Activated naive CD4-positive, alpha-beta T cell treated with anti-CD3 and anti-CD28 coated beads, Interleukin-2, amount 50 U/mL, for 24 hours (primary cell): ENCODE measurements at regions not wholly inside any gene's neighbourhood (a gene's known extent, or its start where the extent isn't known, plus 50 kb on each side); places are given as distances from the start of the nearest gene placed in this dataset.
"Not testable (repeated sequence)": the region's sequence is repeated elsewhere in the genome, so short reads cannot be mapped to it uniquely, and the experiment has no call there.

Source experiments
- H3K27ac Mint-ChIP-seq: one replicate; pipeline ENCODE4 v1.8.0; 2021; ENCODE audit warnings: mild to moderate bottlenecking, mixed read lengths
- H3K27me3 Mint-ChIP-seq: one replicate; pipeline ENCODE4 v1.8.0; 2021; ENCODE audit warnings: mixed read lengths
- H3K36me3 Mint-ChIP-seq: one replicate; pipeline ENCODE4 v1.8.0; 2021; ENCODE audit warnings: mixed read lengths
- H3K4me1 Mint-ChIP-seq: one replicate; pipeline ENCODE4 v1.8.0; 2021; ENCODE audit warnings: mixed read lengths
- H3K4me3 Mint-ChIP-seq: one replicate; pipeline ENCODE4 v1.8.0; 2021; ENCODE audit warnings: mild to moderate bottlenecking, mixed read lengths
- H3K9me3 Mint-ChIP-seq: one replicate; pipeline ENCODE4 v1.8.0; 2021; ENCODE audit warnings: mixed read lengths

GRCh38 chr6:56870053-56870452, 84.9 kb upstream of the BEND6 start:
- not testable (repeated sequence) for H3K27ac Mint-ChIP-seq, H3K36me3 Mint-ChIP-seq, H3K4me1 Mint-ChIP-seq, H3K4me3 Mint-ChIP-seq, H3K9me3 Mint-ChIP-seq, H3K27me3 Mint-ChIP-seq

GRCh38 chr6:56869346-56869745, 85.6 kb upstream of the BEND6 start:
- H3K36me3 Mint-ChIP-seq: no peaks in the 10 kb centered on the region
- H3K4me1 Mint-ChIP-seq: no peaks in the 10 kb centered on the region
- no peak overlapping the region for H3K27ac Mint-ChIP-seq
- no peaks in the 10 kb centered on the region for H3K9me3 Mint-ChIP-seq
- H3K4me3 Mint-ChIP-seq: no peak overlapping the region
- H3K27me3 Mint-ChIP-seq: peaks cover 1% of the 10 kb centered on the region

GRCh38 chr6:56868687-56869086, 86.2 kb upstream of the BEND6 start:
- Mint-ChIP-seq H3K4me3 (no peak overlapping the region), H3K4me1 (no peaks in the 10 kb centered on the region), H3K36me3 (no peaks in the 10 kb centered on the region), H3K9me3 (no peaks in the 10 kb centered on the region), H3K27me3 (peaks cover 1% of the 10 kb centered on the region), H3K27ac (no peak overlapping the region)

- Mint-ChIP-seq H3K27ac (no peak overlapping the region), H3K4me3 (no peak overlapping the region), H3K27me3 (peaks cover 1% of the 10 kb centered on the region), H3K36me3 (no peaks in the 10 kb centered on the region), H3K4me1 (no peaks in the 10 kb centered on the region), H3K9me3 (no peaks in the 10 kb centered on the region)
These were observed 87.9 kb upstream of the BEND6 start for GRCh38 chr6:56866917-56867522.

- peaks cover 3% of the 10 kb centered on the region for H3K27me3 Mint-ChIP-seq
- no peaks in the 10 kb centered on the region for H3K36me3 Mint-ChIP-seq
- no peaks in the 10 kb centered on the region for H3K4me1 Mint-ChIP-seq
- no peaks in the 10 kb centered on the region for H3K9me3 Mint-ChIP-seq
- no peak overlapping the region for H3K27ac Mint-ChIP-seq
- H3K4me3 Mint-ChIP-seq: no peak overlapping the region
These were observed 89.6 kb upstream of the BEND6 start for GRCh38 chr6:56865081-56865875.

GRCh38 chr6:56864171-56864616, 90.7 kb upstream of the BEND6 start:
- Mint-ChIP-seq H3K27me3 (peaks cover 3% of the 10 kb centered on the region), H3K4me1 (no peaks in the 10 kb centered on the region), H3K9me3 (no peaks in the 10 kb centered on the region), H3K27ac (no peak overlapping the region), H3K4me3 (no peak overlapping the region), H3K36me3 (no peaks in the 10 kb centered on the region)

- Mint-ChIP-seq H3K9me3 (no peaks in the 10 kb centered on the region), H3K27ac (no peak overlapping the region), H3K4me1 (no peaks in the 10 kb centered on the region), H3K27me3 (peaks cover 3% of the 10 kb centered on the region), H3K4me3 (no peak overlapping the region), H3K36me3 (no peaks in the 10 kb centered on the region)
These were observed 91.5 kb upstream of the BEND6 start for GRCh38 chr6:56863366-56863765.

- H3K27ac Mint-ChIP-seq: no peak overlapping the region
- no peak overlapping the region for H3K4me3 Mint-ChIP-seq
- H3K36me3 Mint-ChIP-seq: no peaks in the 10 kb centered on the region
- H3K27me3 Mint-ChIP-seq: peaks cover 3% of the 10 kb centered on the region
- H3K9me3 Mint-ChIP-seq: no peaks in the 10 kb centered on the region
- no peaks in the 10 kb centered on the region for H3K4me1 Mint-ChIP-seq
These were observed 92.3 kb upstream of the BEND6 start for GRCh38 chr6:56862415-56863175.

- H3K9me3 Mint-ChIP-seq: no peaks in the 10 kb centered on the region
- no peak overlapping the region for H3K27ac Mint-ChIP-seq
- no peak overlapping the region for H3K4me3 Mint-ChIP-seq
- no peaks in the 10 kb centered on the region for H3K4me1 Mint-ChIP-seq
- no peaks in the 10 kb centered on the region for H3K36me3 Mint-ChIP-seq
- H3K27me3 Mint-ChIP-seq: peaks cover 7% of the 10 kb centered on the region
These were observed 94.4 kb upstream of the BEND6 start for GRCh38 chr6:56860475-56860874.

GRCh38 chr6:56856036-56856580, 98.8 kb upstream of the BEND6 start:
- Mint-ChIP-seq H3K4me1 (peaks cover 16% of the 10 kb centered on the region), H3K27ac (no peak overlapping the region), H3K36me3 (no peaks in the 10 kb centered on the region), H3K27me3 (peaks cover 25% of the 10 kb centered on the region), H3K9me3 (no peaks in the 10 kb centered on the region), H3K4me3 (no peak overlapping the region)

GRCh38 chr6:56854086-56854485, 100.8 kb upstream of the BEND6 start:
- peaks cover 38% of the 10 kb centered on the region for H3K27me3 Mint-ChIP-seq
- H3K4me1 Mint-ChIP-seq: peaks cover 19% of the 10 kb centered on the region
- H3K27ac Mint-ChIP-seq: no peak overlapping the region
- peaks cover 3% of the 10 kb centered on the region for H3K36me3 Mint-ChIP-seq
- H3K4me3 Mint-ChIP-seq: no peak overlapping the region
- H3K9me3 Mint-ChIP-seq: no peaks in the 10 kb centered on the region

- Mint-ChIP-seq H3K36me3 (peaks cover 3% of the 10 kb centered on the region), H3K4me1 (peaks cover 19% of the 10 kb centered on the region), H3K4me3 (no peak overlapping the region)
These were observed 101.4 kb upstream of the BEND6 start for GRCh38 chr6:56853541-56853940.

GRCh38 chr6:56852260-56853010, 102.5 kb upstream of the BEND6 start:
- peak overlapping the region; percentile 82 for H3K4me3 Mint-ChIP-seq
- peaks cover 43% of the 10 kb centered on the region for H3K27me3 Mint-ChIP-seq
- H3K27ac Mint-ChIP-seq: no peak overlapping the region
- H3K4me1 Mint-ChIP-seq: peaks cover 19% of the 10 kb centered on the region
- no peaks in the 10 kb centered on the region for H3K9me3 Mint-ChIP-seq
- H3K36me3 Mint-ChIP-seq: peaks cover 3% of the 10 kb centered on the region

More at GRCh38 chr6:56853541-56853940, 101.4 kb upstream of the BEND6 start:
- no peaks in the 10 kb centered on the region for H3K9me3 Mint-ChIP-seq
- H3K27me3 Mint-ChIP-seq: peaks cover 38% of the 10 kb centered on the region
- no peak overlapping the region for H3K27ac Mint-ChIP-seq

- Mint-ChIP-seq H3K4me3 (peak overlapping the region; percentile 82), H3K9me3 (no peaks in the 10 kb centered on the region), H3K27ac (no peak overlapping the region), H3K36me3 (peaks cover 3% of the 10 kb centered on the region), H3K27me3 (peaks cover 46% of the 10 kb centered on the region), H3K4me1 (peaks cover 19% of the 10 kb centered on the region)
These were observed 103.2 kb upstream of the BEND6 start for GRCh38 chr6:56851541-56852259.

- H3K27me3 Mint-ChIP-seq: peaks cover 47% of the 10 kb centered on the region
- H3K36me3 Mint-ChIP-seq: peaks cover 3% of the 10 kb centered on the region
- peaks cover 19% of the 10 kb centered on the region for H3K4me1 Mint-ChIP-seq
- no peaks in the 10 kb centered on the region for H3K9me3 Mint-ChIP-seq
- H3K27ac Mint-ChIP-seq: no peak overlapping the region
- peak overlapping the region; percentile 82 for H3K4me3 Mint-ChIP-seq
These were observed 103.8 kb upstream of the BEND6 start for GRCh38 chr6:56851074-56851473.
